Uterus (tissue), 2 donors: ENCODE measurements at regions not wholly inside any gene's neighbourhood (a gene's known extent, or its start where the extent isn't known, plus 50 kb on each side); places are given as distances from the start of the nearest gene placed in this dataset.

Experiments used
- CTCF ChIP-seq, 4 experiments: fragments of 200-600 bp in 2 of 4; fragments of 450-650 bp in 2 of 4; sonication (generic) in 2 of 4; IDR thresholded peaks; one replicate each; pipeline ENCODE4 v1.5.1; 2016 to 2019; ENCODE audit warnings: antibody characterized with exemption in 4 of 4, mild to moderate bottlenecking in 2 of 4, moderate library complexity in 1 of 4
- POLR2A ChIP-seq, 2 donors: fragments of 450-650 bp; IDR thresholded peaks; one replicate each; pipeline ENCODE4 v1.6.1; 2016; ENCODE audit warnings: antibody characterized with exemption in 2 of 2, mild to moderate bottlenecking in 1 of 2, moderate library complexity in 1 of 2

GRCh38 chr9:10697044-10697443 lies 84.2 kb upstream of the PTPRD start:
- TF ChIP-seq POLR2A (IDR thresholded peaks at IDR 0.05): no peak
- no peak for TF ChIP-seq CTCF (IDR thresholded peaks at IDR 0.05)
